ENCODE measurements at regions not wholly inside any gene's neighbourhood (a gene's known extent, or its start where the extent isn't known, plus 50 kb on each side); places are given as distances from the start of the nearest gene placed in this dataset.

- TF ChIP-seq ZNF423 (CRISPR knock-in tag; IDR thresholded peaks at IDR 0.05) (no peak), TP53 (CRISPR knock-in tag; IDR thresholded peaks at IDR 0.05) (no peak)
Measured at GRCh38 chr7:96430356-96430755, 108.5 kb upstream of the SLC25A13 start (continued).

GRCh38 chr7:96427143-96427542 is 105.2 kb upstream of the SLC25A13 start:
- ATAC-seq (no peak), DNase-seq (ENCODE audit: low spot score) (no peak)
- CTCF ChIA-PET: no interaction called here
- no peaks in the 10 kb centered on the region for H3K36me3 Mint-ChIP-seq
- H3K27me3 Mint-ChIP-seq (ENCODE audit: low read depth): no peaks in the 10 kb centered on the region
- POLR2A ChIA-PET: no interaction called here
- no peak overlapping the region for H3K27ac Mint-ChIP-seq
- H3K4me1 Mint-ChIP-seq: 0 out of 2 replicates have a peak, but pooled peaks cover 3% of the 10 kb centered on the region
- no peaks in the 10 kb centered on the region for H3K9me3 Mint-ChIP-seq
- TF ChIP-seq ZNF512 (CRISPR knock-in tag; IDR thresholded peaks at IDR 0.05; ENCODE audit: borderline replicate concordance) (no peak), ATF6 (CRISPR knock-in tag; IDR thresholded peaks at IDR 0.05) (no peak), RORB (CRISPR knock-in tag; IDR thresholded peaks at IDR 0.05) (no peak), ERG (CRISPR knock-in tag; IDR thresholded peaks at IDR 0.05) (no peak), CREB1 (CRISPR knock-in tag; IDR thresholded peaks at IDR 0.05) (no peak), MAX (CRISPR knock-in tag; IDR thresholded peaks at IDR 0.05) (no peak), NR1H2 (CRISPR knock-in tag; IDR thresholded peaks at IDR 0.05) (no peak), ZNF263 (CRISPR knock-in tag; IDR thresholded peaks at IDR 0.05; ENCODE audit: low read depth) (no peak), ZNF138 (CRISPR knock-in tag; conservative IDR thresholded peaks at IDR 0.05) (no peak)
- H3K4me3 Mint-ChIP-seq: no peak overlapping the region

GRCh38 chr7:96426685-96427084 is 104.8 kb upstream of the SLC25A13 start:
- ChIA-PET CTCF (no interaction called here), POLR2A (no interaction called here)
- H3K27me3 Mint-ChIP-seq (ENCODE audit: low read depth): no peaks in the 10 kb centered on the region

More at GRCh38 chr7:96426685-96427084, 104.8 kb upstream of the SLC25A13 start:
- ATAC-seq (no peak), DNase-seq (ENCODE audit: low spot score) (no peak)
- no peaks in the 10 kb centered on the region for H3K36me3 Mint-ChIP-seq
- TF ChIP-seq PRRX2 (CRISPR knock-in tag; IDR thresholded peaks at IDR 0.05) (no peak), ZNF512 (CRISPR knock-in tag; IDR thresholded peaks at IDR 0.05; ENCODE audit: borderline replicate concordance) (no peak), GRHL2 (CRISPR knock-in tag; IDR thresholded peaks at IDR 0.05; ENCODE audit: insufficient replicate concordance, severe bottlenecking) (no peak), NFE2L1 (CRISPR knock-in tag; IDR thresholded peaks at IDR 0.05) (no peak), SMAD4 (CRISPR knock-in tag; IDR thresholded peaks at IDR 0.05) (no peak), ZNF396 (CRISPR knock-in tag; IDR thresholded peaks at IDR 0.05; ENCODE audit: borderline replicate concordance) (no peak), ZNF232 (CRISPR knock-in tag; IDR thresholded peaks at IDR 0.05) (no peak), CBFB (CRISPR knock-in tag; IDR thresholded peaks at IDR 0.05; ENCODE audit: low read depth) (no peak), MXD4 (CRISPR knock-in tag; IDR thresholded peaks at IDR 0.05; ENCODE audit: borderline replicate concordance) (no peak), AFF4 (CRISPR knock-in tag; IDR thresholded peaks at IDR 0.05; ENCODE audit: borderline replicate concordance) (no peak), RELA (CRISPR knock-in tag; IDR thresholded peaks at IDR 0.05; ENCODE audit: borderline replicate concordance) (no peak), OVOL2 (CRISPR knock-in tag; IDR thresholded peaks at IDR 0.05; ENCODE audit: borderline replicate concordance) (no peak), MAX (CRISPR knock-in tag; IDR thresholded peaks at IDR 0.05) (no peak)
- 0 out of 2 replicates have a peak, but pooled peaks cover 3% of the 10 kb centered on the region for H3K4me1 Mint-ChIP-seq
- H3K4me3 Mint-ChIP-seq: no peak overlapping the region
- no peaks in the 10 kb centered on the region for H3K9me3 Mint-ChIP-seq
- no peak overlapping the region for H3K27ac Mint-ChIP-seq
